Right kidney (tissue), 1 donor: ENCODE measurements at regions not wholly inside any gene's neighbourhood (a gene's known extent, or its start where the extent isn't known, plus 50 kb on each side); places are given as distances from the start of the nearest gene placed in this dataset.
"Not testable (repeated sequence)": the region's sequence is repeated elsewhere in the genome, so short reads cannot be mapped to it uniquely, and the experiment has no call there.

Source experiments
- DNase-seq: peaks from one replicate; pipeline ENCODE4 v3.0.0-alpha.2; 2016

DNA sequence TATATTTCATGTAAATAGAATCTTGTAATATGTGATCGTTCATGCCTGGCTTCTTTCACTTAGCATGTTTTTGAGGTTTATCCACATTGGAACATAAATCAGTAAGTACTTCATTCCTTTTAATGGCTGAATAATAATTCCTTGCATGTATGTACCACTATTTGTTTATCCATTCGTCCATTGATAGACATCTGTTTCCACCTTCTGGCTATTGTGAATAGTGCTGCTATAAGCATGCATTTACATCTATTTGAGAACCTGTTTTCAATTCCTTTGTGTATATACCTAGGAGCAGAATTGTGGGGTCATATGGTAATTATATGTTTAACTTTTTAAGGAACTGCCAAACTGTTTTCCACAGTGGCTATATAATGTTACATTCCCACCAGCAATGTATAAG lies 356.7 kb upstream of the DIPK2B start:
- DNase-seq, result no peak

DNA sequence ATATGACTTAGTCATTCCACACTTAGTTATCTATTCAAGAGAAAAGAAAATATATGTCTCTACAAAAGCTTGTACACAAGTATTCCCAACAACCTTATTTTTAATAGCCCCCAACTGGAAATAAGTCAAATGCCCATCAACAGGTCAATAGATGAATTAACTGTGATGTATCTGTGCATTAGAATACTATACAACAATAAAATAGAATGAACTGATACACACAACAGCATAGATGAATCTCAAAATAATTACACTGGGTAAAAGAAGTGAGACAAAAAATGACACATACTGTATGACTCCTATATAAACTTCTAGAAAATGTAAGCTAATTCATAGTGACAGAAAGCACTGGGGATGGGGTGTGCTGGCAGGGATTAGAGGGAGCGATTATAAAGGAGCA lies 354.1 kb upstream of the DIPK2B start:
- DNase-seq, result no peak

- no peak for DNase-seq
Observed at GRCh38 chrX:45553417-45553816, 352.7 kb upstream of the DIPK2B start.

GRCh38 chrX:45546697-45547096 lies 346.0 kb upstream of the DIPK2B start:
- not testable (repeated sequence) for DNase-seq

- DNase-seq, result no peak
Observed at GRCh38 chrX:45540181-45540580, 339.5 kb upstream of the DIPK2B start.

DNA sequence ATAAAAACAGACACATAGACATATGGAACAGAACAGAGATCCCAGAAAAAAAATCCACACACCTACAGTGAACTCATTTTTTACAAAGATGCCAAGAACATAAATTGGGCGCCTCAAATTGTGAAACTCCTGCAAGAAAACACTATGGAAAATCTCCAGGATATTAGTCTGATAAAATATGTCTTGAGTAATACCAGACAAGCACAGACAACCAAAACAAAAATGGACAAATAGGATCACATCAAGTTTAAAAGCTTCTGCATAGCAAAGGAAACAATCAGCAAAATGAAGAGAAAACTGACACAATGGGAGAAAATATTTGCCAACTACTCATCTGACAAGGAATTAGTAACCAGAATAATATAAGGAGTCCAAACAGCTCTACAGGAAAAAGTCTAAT lies 337.3 kb upstream of the DIPK2B start:
- no peak for DNase-seq

DNA sequence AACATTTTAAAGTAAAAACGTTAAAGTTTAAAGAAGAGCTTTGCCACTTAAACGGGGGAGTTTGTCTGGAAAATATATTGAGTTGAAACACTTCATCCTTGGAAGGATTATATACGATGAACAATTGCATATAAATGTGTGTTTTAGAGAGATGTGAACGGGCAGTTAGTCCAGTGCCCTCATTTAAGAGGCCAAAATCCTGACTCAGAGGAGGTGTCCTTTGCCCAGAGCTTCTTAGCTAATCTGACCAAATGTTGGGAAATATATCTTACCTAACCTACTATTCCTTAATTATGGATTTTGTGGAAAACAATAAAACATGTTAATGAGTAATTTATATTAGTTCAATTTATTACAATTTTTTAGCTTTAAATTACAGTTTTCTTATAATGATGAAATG lies 327.2 kb upstream of the DIPK2B start:
- DNase-seq, result no peak

GRCh38 chrX:45524805-45525204 lies 324.1 kb upstream of the DIPK2B start:
- no peak for DNase-seq

GRCh38 chrX:45524296-45524695 lies 323.6 kb upstream of the DIPK2B start:
- no peak for DNase-seq

DNA sequence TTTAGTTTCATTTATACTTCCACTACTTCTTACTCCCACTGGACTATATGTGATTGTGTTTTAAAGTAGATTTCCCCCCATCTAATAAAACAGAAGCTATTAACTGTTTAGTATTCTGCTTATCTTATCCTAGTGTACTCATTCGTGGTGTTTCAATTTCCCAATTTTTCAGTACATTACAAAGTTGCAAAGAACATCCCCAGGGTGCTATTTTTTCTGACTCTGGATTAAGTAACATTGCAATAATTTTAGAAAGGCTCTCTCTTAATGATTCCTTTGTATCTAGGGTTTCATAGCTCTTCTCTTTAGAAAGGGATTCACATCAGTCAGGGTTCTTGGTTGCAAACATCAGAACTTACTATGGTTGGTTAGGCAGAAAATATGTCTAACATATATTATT lies 317.9 kb upstream of the DIPK2B start:
- DNase-seq, result no peak

DNA sequence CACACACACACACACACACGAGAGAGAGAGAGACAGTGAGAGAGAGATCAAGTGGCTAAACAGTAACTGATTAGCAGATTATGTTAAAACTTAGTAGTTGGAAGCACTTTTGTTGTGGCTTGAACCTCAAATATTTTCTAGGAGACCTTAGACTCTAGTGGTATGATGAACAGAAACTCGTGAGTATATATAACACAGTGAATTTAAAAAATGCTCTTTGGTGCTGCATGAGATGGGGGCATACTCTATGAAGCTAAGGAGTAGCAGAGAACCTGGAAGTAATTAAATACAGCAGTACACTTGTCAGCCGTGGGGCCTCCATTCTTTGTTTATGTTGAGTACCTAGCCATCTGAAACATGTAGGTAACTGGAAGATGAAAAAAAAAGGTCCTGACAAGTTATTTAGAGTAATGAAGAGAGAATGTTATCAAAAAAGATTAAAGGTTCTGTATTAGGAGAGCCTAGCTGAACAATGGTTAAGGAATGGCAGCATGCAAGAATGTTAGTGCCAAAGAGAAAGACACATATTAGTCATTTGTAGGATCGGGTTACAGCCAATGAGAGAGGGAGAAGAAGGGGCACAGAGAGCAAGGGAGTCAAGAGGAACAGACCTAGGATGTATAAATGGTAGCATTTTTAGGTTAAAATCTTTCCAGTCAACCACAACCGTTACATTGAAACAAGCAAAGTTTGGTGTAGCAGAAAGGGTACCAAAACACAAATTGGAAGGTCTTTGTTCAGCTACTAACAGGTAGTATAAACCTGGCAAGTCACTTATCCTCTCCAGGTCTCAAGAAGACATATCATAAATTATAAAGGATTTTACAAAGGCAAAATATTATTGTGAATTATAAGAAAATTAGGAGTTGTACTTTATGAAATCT lies 316.7 kb upstream of the DIPK2B start:
- no peak for DNase-seq

DNA sequence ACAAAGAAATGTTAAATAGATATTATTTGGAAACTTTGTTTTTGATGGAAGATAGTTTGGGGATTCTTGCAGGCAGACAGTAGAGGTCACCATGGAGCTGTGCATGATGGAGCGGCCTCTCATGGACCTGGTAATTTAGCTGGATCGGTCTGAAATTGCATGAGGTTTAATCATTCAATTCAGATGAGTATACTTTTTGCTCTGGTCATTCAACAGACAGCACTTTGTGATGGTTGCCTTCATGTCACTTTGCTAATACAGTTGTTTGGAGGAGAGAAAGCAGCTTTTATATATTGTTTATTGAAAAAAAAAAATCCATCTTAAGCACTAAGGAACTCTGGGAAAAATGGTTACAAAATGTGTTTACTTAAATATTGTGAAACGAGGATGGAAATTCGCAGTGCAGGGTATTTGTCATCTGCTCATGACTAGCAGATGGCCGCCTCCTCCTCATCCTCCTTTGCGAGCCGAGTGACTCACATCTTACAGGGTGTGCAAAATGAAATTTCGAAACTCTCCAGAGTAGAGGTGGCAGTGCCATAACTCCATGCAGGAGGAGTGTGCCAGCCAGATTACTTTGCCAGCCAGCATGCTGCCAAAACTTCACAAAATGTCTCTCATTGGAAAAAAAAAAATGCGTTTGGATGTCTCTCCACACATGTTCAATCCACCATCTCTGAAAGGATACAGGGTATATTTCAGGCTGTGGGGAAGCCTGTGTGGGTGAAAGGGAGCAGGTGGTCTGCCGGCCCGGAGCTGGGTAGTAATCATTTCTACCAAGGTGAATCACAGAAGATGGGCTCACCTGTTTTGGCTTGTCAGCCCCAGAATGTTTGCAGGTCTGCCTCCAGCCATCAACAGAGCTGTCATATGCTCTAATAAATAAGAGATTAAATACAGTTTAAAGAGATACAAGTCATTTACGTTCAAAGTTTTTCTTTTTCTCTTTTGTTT lies 314.9 kb upstream of the DIPK2B start:
- DNase-seq, result no peak

DNA sequence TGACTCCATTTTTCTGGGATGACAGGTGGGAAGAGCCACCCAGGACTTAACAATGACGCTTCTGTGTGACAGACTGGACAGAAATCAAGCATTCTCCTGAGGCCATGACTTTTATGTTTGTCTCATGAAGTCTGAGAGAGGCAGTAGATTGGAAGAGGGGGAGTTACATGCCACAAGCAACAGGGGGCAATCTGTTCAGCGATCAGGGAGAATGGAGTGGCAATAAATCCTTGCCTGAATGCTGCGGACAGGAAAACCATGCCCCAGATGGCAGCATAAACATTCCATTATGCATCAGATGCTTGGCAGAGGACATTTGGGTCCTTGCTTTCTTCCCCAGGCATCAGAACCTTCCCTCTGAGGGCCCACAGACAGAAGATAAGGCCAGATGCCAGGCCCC lies 312.4 kb upstream of the DIPK2B start:
- DNase-seq, result no peak

DNA sequence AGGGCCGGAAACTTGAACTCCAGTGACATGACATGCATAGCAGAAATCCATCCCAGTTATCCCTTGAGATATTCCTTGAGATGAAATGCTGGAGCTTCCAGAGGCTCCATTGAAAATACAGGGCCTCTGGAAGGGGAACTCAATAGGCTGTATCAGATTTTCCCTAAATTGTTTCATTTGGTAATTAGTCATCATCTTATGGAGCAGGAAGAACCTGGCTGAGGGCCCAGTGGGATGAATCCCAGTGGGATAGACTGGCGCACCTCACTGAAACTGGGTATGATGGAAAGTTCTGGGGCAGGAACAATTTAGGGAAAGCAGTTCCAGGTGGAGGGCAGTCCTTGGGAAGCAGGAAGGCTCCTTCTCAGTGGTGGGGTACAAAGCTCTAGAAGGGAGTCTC lies 307.8 kb upstream of the DIPK2B start:
- DNase-seq, result no peak

GRCh38 chrX:45506149-45506730 lies 305.6 kb upstream of the DIPK2B start:
- no peak for DNase-seq

DNA sequence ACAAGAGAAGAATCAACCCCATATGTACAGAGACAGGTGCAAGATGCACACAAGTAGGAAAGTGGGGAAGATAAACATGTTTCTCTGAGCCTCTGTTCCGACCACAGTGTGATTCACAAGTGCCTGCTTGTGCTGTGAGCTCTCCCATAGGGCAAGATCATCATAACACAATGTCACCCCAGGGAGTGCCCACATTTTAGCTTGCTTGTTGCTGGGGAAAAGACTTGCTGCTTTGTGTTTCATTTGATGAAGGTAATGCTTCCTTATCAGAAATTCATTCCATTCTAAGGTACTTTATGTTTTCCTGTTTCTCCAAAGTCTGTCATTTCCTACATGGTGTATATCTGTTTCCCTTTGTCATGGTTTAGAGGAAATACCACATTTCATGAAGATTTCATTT lies 304.5 kb upstream of the DIPK2B start:
- no peak for DNase-seq

- not testable (repeated sequence) for DNase-seq
Observed at GRCh38 chrX:45503787-45504362, 303.2 kb upstream of the DIPK2B start.

DNA sequence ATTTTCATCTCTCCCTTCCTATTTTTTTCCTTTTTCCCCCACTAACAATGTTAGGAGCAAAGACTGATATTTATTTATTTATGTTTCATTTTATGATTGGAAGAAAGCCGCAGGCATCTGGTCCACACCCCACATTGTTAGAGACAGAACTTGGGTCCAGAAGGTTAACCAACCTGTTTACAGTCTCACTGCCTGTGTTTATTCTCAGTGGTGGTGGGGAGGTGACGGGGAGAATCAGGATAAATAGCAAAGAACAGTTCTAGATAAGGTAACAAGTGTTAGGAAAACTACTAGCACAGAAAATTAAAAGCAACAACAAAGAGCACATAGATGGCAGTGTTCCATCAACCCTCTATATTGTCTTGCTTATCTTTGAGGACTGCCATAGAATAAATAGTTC lies 301.7 kb upstream of the DIPK2B start:
- no peak for DNase-seq

DNA sequence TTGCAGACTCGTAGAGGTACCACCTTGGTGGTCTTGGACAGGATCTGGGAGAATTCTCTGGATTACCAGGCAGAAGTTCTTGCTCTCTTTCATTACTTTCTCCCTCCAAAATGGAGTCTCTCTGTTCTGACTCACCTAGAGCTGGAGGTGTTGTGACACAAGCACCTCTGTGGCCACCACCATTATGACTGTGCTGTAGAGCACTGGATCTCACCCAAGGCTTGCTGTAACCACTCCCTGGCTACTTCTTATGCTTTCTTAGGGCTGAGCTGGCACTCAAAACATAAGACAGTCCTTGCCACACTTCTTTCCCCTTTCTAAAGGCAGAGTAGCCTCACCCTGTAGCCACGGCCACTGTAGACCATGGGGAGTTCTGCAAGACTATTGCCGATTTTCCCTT lies 296.6 kb upstream of the DIPK2B start:
- DNase-seq, result no peak

DNA sequence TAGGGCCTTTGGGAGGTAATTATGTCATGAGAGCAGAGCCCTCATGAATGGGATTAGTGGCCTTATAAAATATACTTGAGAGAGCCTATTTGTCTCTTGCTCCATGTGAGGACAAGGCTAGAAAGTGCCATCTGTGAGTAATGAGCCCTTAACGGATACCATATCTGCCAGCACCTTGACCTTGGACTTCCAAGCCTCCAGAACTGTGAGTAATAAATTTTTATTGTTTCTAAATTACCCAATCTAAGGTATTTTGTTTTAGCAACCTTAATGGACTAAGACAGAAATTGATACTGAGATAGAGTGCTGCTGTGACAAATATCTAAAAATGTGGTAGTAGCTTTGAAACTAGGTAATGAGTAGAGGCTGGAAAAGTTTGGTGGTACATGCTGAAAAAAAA lies 285.0 kb upstream of the DIPK2B start:
- DNase-seq, result no peak

DNA sequence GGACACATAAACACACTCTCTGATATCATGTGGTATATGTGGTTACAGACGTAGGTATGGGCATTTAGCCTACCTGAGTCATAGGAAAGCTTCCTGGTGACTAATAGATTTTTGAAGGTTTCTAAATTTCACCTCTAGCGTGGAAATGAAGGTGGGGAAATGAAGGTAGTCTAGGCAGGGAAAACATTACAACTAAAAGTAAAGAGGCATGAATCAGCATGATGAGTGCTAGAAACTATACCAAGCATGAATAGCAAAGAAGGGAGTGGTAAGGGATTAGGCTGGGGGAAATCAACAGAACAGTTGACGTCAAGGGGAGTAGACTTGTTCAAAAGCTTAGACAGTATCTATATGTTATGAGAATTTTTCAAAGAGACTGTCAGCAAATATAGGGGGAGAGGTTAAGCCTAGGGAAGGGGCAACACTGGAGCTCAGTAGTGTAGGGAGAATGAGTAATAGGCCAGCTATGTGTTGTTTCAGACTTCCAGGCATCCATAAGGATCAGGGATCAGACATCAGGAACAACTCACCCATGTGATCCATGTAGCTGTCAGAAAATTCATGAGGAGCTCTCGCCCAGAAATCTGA lies 279.3 kb upstream of the DIPK2B start:
- DNase-seq, result no peak

DNA sequence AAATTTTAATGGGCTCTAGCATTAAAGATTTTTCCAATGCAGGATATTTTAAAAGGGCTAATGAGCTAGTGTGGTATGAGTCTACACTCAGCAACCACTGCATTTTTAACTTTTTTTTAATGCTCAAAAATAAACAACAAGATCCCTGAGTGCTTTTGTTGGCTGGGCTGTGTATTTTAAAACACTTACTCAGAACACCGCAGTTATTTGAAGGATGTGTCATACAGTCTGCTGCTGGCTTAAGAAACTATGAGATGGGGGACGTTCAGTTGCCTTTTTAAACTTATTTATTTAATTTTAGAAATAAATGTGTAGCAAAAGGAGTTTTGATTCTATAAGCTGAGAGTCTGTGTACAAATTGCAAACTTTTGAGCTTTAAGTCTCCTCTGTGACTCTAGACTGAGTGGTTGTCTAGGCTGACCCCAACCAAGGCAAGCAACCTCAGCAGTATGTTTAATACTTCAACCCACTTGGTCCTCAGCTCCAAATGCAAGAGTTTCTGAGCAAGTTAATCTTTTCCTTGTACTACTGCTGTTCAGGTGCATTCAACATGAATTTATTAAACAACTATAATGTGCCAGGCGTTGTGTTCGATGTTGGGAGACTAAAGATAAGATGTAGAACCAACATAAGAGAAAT lies 278.6 kb upstream of the DIPK2B start:
- DNase-seq, result no peak
